ENCODE measurements at regions not wholly inside any gene's neighbourhood (a gene's known extent, or its start where the extent isn't known, plus 50 kb on each side); places are given as distances from the start of the nearest gene placed in this dataset.

DNA sequence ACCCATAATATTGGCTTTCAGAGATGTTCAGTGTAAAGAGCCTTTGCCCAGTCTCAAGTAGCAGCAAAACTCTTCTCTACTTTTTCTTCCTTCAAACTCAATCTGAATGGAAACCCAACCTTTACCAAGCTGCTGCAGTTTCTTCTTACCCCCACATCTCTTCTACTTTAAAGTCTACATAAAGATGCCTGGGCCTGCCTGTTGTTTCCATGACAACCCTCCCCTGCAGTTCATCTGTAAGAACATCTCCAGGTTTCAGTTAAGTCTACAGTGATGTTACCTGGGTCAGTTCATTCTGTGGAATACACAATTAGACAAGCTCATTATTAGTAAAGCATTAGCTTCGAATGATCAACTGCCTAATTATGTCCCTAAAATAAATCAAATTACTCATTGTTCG is 81.4 kb downstream of the SPANXN3 start:
- TF ChIP-seq, protein P1, sequence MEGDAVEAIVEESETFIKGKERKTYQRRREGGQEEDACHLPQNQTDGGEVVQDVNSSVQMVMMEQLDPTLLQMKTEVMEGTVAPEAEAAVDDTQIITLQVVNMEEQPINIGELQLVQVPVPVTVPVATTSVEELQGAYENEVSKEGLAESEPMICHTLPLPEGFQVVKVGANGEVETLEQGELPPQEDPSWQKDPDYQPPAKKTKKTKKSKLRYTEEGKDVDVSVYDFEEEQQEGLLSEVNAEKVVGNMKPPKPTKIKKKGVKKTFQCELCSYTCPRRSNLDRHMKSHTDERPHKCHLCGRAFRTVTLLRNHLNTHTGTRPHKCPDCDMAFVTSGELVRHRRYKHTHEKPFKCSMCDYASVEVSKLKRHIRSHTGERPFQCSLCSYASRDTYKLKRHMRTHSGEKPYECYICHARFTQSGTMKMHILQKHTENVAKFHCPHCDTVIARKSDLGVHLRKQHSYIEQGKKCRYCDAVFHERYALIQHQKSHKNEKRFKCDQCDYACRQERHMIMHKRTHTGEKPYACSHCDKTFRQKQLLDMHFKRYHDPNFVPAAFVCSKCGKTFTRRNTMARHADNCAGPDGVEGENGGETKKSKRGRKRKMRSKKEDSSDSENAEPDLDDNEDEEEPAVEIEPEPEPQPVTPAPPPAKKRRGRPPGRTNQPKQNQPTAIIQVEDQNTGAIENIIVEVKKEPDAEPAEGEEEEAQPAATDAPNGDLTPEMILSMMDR (IDR thresholded peaks at IDR 0.05; ENCODE audit: low read length): no peak
- TF ChIP-seq EZH2 (optimal IDR thresholded peaks at IDR 0.05; ENCODE audit: low read depth, low read length): no peak
